ENCODE measurements at regions not wholly inside any gene's neighbourhood (a gene's known extent, or its start where the extent isn't known, plus 50 kb on each side); places are given as distances from the start of the nearest gene placed in this dataset.

- TF ChIP-seq CTCF (IDR thresholded peaks at IDR 0.05; ENCODE audit: unreplicated experiment in 3 of 3): no peak
- no peaks in the 10 kb centered on the region for H3K27me3 Mint-ChIP-seq (ENCODE audit: low read depth)
- H3K27ac Mint-ChIP-seq: no peak overlapping the region
- no peaks in the 10 kb centered on the region for H3K9me3 Mint-ChIP-seq
- H3K4me3 Mint-ChIP-seq: no peak overlapping the region
- no peaks in the 10 kb centered on the region for H3K36me3 Mint-ChIP-seq (ENCODE audit: low read depth)
- no peaks in the 10 kb centered on the region for H3K4me1 Mint-ChIP-seq
Measured at GRCh38 chr4:36010397-36010929, 233.9 kb downstream of the ARAP2 start.

GRCh38 chr4:36011381-36011780, 232.9 kb downstream of the ARAP2 start:
- no peak for TF ChIP-seq CTCF (IDR thresholded peaks at IDR 0.05; ENCODE audit: unreplicated experiment in 3 of 3)
- no peaks in the 10 kb centered on the region for H3K4me1 Mint-ChIP-seq
- H3K4me3 Mint-ChIP-seq: no peak overlapping the region
- H3K27me3 Mint-ChIP-seq (ENCODE audit: low read depth): no peaks in the 10 kb centered on the region
- no peaks in the 10 kb centered on the region for H3K36me3 Mint-ChIP-seq (ENCODE audit: low read depth)
- H3K27ac Mint-ChIP-seq: no peak overlapping the region
- H3K9me3 Mint-ChIP-seq: no peaks in the 10 kb centered on the region

- no peaks in the 10 kb centered on the region for H3K9me3 Mint-ChIP-seq
- TF ChIP-seq CTCF (IDR thresholded peaks at IDR 0.05; ENCODE audit: unreplicated experiment in 3 of 3): no peak
Measured at GRCh38 chr4:36012503-36012902, 231.8 kb downstream of the ARAP2 start.

GRCh38 chr4:36013206-36013605, 231.1 kb downstream of the ARAP2 start:
- Mint-ChIP-seq H3K27ac (no peak overlapping the region), H3K4me3 (no peak overlapping the region), H3K27me3 (ENCODE audit: low read depth) (no peaks in the 10 kb centered on the region), H3K9me3 (no peaks in the 10 kb centered on the region), H3K36me3 (ENCODE audit: low read depth) (no peaks in the 10 kb centered on the region), H3K4me1 (no peaks in the 10 kb centered on the region)
- TF ChIP-seq CTCF (IDR thresholded peaks at IDR 0.05; ENCODE audit: unreplicated experiment in 3 of 3): no peak

More at GRCh38 chr4:36012503-36012902, 231.8 kb downstream of the ARAP2 start:
- Mint-ChIP-seq H3K36me3 (ENCODE audit: low read depth) (no peaks in the 10 kb centered on the region), H3K27me3 (ENCODE audit: low read depth) (no peaks in the 10 kb centered on the region), H3K27ac (no peak overlapping the region), H3K4me1 (no peaks in the 10 kb centered on the region), H3K4me3 (no peak overlapping the region)

All from nephron (organoid).